GM18907 (cell line): ENCODE measurements at regions not wholly inside any gene's neighbourhood (a gene's known extent, or its start where the extent isn't known, plus 50 kb on each side); places are given as distances from the start of the nearest gene placed in this dataset.
"Not testable (repeated sequence)": the region's sequence is repeated elsewhere in the genome, so short reads cannot be mapped to it uniquely, and the experiment has no call there.

Experiments
- ATAC-seq: cut with Tn5 transposase; IDR thresholded peaks from one replicate; pipeline ENCODE4 v1.9.1; 2021; ENCODE audit warnings: mild to moderate bottlenecking, moderate library complexity; ENCODE audit not compliant: unreplicated experiment

DNA sequence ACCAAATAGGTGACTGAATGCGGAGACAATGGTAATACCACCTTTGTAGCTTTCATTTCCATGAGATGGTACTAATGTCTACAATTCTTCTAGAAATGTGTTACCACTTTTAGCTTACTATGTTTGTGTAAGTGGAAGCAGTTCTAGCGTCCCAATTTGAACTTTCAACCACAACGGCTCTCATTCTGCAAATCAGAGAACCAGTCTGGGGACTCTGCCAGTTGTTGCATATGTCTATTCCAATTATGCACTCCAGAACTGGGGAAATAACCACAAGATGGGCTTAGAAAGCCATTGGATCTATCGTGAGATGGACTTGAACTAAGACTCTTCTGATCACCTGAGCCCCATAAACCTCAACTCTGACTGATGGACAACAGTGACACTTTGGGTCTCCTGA, 862.3 kb downstream of the SLITRK1 start:
- ATAC-seq = no peak

GRCh38 chr13:83009987-83010386, 872.3 kb downstream of the SLITRK1 start:
- no peak for ATAC-seq

DNA sequence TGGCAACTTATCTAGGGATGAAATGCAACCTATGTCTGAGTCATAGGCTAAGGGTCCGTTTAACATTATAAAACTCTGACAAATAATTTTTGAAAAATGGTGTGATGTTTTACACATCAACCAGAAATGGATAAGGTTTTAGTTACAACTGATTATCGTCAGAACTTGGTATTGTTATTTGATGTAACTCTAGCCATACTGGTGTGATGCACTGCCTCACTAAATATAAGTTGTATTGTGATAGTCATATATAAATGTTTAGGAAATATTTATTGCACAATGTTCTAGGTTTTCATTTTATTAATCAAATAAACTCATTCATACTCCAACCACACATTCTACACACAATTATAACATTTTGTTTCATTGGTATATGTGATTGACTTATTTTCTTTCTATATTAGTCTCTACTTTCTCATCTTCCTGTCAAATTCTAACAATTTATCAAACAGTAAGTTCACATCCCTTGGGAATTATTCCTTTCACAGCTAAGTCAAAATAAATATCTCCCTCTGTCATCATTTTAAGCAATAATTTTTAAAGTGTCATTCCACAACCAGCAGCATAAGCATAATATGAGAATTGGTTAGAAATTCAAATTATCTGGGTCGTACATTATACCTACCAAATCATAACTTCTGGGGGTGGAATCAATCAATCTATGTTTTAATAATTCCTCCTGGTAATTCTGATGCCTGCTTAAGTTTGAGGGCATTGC, 873.9 kb downstream of the SLITRK1 start:
- ATAC-seq = no peak

DNA sequence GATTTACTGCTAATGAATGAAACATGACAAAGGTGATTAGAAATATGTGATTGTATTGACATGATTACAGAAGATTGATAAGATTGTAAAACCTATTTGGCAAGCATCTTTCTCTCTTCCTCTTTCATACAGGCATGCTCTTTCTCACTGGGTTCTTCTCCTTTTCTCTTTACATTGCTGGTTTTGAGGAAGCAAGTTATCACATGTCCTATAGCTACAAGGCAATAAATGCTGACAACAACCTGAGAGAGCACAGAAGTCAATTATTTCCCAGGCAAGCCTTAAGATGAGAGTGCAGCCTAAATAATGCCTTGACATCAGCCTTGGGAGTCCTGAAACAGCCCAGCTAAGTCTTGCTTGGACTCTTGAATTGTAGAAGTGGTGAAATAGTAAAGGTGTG, 875.0 kb downstream of the SLITRK1 start:
- no peak for ATAC-seq

DNA sequence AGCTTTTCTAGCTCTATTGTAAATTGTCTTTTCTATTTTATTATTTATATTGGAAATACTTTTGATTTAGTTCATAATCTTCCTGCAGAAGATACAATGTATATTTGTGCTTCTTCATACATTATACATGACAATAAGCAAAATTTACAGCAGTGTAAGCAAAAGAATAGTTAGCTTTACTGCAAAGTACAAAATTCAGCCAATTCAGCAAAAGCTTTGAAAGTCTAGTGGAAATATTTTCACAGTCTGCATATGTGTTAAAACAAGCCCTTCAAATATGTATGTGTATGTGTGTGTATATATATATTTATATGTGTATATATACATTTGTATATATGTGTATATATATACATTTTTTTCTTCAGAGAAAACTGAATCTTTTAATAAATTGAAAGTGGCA, 879.1 kb downstream of the SLITRK1 start:
- no peak for ATAC-seq

DNA sequence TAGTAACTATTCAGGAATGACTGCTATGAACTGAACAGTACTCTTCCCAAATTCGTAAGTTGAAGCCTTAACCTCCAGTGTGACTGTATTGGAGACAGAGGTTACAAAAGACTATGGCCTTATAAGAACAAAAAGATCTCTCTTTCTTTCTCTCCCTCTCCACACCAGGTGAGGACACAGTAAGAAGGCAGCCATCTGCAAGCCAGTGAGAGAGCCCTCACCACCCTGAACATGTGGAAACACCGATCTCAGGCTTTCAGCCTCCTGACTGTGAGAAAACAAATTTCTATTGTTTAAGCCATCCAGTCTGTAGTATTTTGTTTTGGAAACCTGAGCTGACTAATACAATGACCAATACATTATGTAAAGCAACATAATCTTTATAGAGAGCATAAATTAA, 888.9 kb downstream of the SLITRK1 start:
- ATAC-seq = no peak

GRCh38 chr13:82976499-82976898, 905.8 kb downstream of the SLITRK1 start:
- no peak for ATAC-seq

- no peak for ATAC-seq
Measured at GRCh38 chr13:82963226-82964099, 918.8 kb downstream of the SLITRK1 start.

GRCh38 chr13:82962397-82962796, 919.9 kb downstream of the SLITRK1 start:
- ATAC-seq = no peak

GRCh38 chr13:82961757-82962156, 920.5 kb downstream of the SLITRK1 start:
- ATAC-seq = no peak

- ATAC-seq = not testable (repeated sequence)
Measured at GRCh38 chr13:82952336-82952735, 929.9 kb downstream of the SLITRK1 start.

GRCh38 chr13:82947683-82948082, 934.6 kb downstream of the SLITRK1 start:
- no peak for ATAC-seq

DNA sequence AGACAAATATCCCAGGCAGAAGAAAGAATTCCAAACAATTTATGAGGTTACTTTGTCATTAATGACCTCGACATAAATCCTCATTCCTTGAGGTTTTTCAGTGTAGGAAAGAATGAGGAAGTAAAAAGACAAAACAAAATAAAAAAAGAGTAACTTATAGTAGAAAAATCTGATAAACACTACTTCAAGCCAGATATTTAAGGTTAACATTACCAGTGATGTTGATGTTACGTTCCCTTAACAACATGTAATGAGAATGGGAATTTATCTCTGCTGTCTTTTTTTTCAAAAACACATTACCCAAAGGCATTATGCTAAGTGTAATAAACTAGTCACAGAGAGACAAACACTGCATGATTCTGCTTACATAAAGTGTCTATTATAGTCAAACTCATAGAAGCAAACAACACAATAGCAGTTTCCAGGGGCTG, 935.1 kb downstream of the SLITRK1 start:
- ATAC-seq = no peak

- ATAC-seq = no peak
Measured at GRCh38 chr13:82938644-82939043, 943.6 kb downstream of the SLITRK1 start.

DNA sequence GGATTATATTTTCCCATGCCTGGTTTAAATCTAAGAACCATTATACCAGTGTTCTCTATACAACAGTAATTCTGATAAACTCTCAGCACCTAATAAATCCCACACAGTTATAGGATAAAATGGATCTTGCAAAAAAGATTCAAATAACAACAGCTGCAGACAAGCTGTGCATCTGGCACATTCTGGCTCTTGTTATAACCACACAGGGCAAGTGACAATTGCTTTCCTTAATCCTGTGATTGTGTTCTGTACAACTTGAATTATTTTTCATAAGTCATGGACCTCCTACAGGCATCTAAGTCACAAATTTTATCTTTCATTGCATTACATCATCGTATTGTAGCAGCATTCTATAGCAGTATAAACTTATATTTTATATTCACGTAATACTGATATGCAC, 948.3 kb downstream of the SLITRK1 start:
- no peak for ATAC-seq

GRCh38 chr13:82925114-82925513, 957.2 kb downstream of the SLITRK1 start:
- ATAC-seq = no peak

GRCh38 chr13:82917984-82918383, 964.3 kb downstream of the SLITRK1 start:
- no peak for ATAC-seq

- no peak for ATAC-seq
Measured at GRCh38 chr13:82912564-82912963, 969.7 kb downstream of the SLITRK1 start.

- no peak for ATAC-seq
Measured at GRCh38 chr13:82905071-82905470, 977.2 kb downstream of the SLITRK1 start.

DNA sequence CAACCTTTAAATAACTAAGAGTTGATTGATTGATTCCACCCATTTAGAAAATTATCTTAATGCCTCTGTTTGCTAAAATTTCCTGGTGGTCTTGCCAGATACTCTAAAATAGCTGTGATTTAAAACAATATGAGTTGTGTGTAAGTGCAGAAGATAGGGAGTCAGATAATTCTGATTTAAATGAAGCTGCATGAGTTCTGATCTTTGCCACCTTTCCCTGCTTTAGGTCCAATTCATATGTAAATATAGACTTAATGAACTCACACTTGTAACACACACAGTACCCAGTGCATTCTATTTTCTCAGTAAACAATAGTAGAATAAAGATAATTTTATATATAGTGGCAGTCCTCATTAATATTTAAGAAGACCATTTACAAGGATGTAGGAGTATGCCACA, 981.8 kb downstream of the SLITRK1 start:
- ATAC-seq = no peak

DNA sequence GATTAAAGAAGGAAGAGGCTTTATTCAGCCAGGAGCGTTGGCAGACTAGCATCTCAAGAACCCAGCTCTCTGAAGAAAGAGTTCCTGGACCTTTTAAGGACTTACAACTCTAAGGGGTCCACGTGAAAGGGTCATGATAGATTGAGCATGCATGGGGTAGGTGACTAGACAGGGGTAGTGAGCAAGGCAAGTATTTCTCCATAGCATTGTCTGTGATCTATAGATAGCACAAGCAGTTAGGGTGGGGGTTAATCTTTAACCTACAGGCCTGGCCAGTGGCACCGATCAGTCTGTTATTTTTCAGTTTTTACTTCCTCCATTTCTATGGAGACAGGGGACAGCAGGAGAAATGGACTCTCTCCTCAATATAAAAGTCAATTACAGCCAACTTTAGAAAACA, 983.7 kb downstream of the SLITRK1 start:
- no peak for ATAC-seq

DNA sequence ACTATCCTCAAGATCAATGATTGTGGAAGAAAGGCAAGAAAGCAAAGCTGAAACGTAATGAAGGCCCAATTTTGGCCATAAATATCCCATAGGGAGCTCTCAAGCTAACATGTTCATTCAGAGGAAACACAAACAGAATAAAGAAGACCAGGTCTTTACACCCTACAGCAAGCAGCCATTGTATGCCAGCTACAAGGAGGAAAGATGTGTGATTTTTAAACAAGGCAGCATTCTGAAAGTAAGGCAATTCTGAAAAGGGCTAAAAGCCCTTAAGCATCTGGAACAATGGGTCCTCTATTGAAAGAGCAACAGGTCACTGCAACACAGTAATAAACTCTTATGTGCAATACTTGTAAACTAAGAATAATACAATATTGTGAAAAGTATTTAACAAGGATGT, 1002.4 kb downstream of the SLITRK1 start:
- ATAC-seq = no peak
